GM10248 (cell line): ENCODE measurements at regions not wholly inside any gene's neighbourhood (a gene's known extent, or its start where the extent isn't known, plus 50 kb on each side); places are given as distances from the start of the nearest gene placed in this dataset.
"Not testable (repeated sequence)": the region's sequence is repeated elsewhere in the genome, so short reads cannot be mapped to it uniquely, and the experiment has no call there.

Experiments used
- CTCF ChIA-PET: fragments of 300-600 bp; sonication (Branson Sonifier 250); formaldehyde crosslinking; extraction: SDS; loops from one replicate; lab custom pipeline; 2021; ENCODE audit warnings: antibody characterized with exemption; lab: Yijun Ruan, JAX
- POLR2A ChIA-PET: fragments of 350-650 bp; sonication (Branson Sonifier 250); formaldehyde crosslinking; extraction: SDS; loops from one replicate; lab custom pipeline; 2020; ENCODE audit warnings: antibody characterized with exemption; lab: Yijun Ruan, JAX
- DNase-seq: peaks from one replicate; pipeline ENCODE4 v3.0.0; 2012; ENCODE audit errors: extremely low spot score
- CTCF ChIP-seq: IDR thresholded peaks from 2 replicates; pipeline ENCODE4 v1.5.1; 2012; ENCODE audit warnings: mild to moderate bottlenecking, low read depth; ENCODE audit errors: extremely low read depth, missing control alignments, control extremely low read depth

GRCh38 chr7:149664176-149664575, 109.2 kb downstream of the ZNF467 start:
- no peak for DNase-seq
- POLR2A ChIA-PET = no interaction called here
- no peak for TF ChIP-seq CTCF
- CTCF ChIA-PET = interaction anchor here (2.1 to 8.4 kb wide), 6 partner anchors 20 to 136 kb away, joined by 6 to 251 read pairs (median 21); no protein-coding TSS in a partner anchor

GRCh38 chr7:149662591-149663095, 110.7 kb downstream of the ZNF467 start:
- ChIA-PET POLR2A (interaction anchor here (1.6 kb wide), 1 partner anchor 79 kb away, joined by 5 read pairs; no protein-coding TSS in a partner anchor), CTCF (interaction anchor here (0.6 to 8.4 kb wide), 39 partner anchors 9 to 209 kb away, joined by 3 to 251 read pairs (median 4); partner anchors contain the start of gene ZNF862)
- peak; percentile 66 for DNase-seq
- TF ChIP-seq CTCF = peak; percentile 63

GRCh38 chr7:149655784-149656183, 117.6 kb downstream of the ZNF467 start:
- TF ChIP-seq CTCF = no peak
- ChIA-PET POLR2A (no interaction called here), CTCF (no interaction called here)
- DNase-seq = no peak

GRCh38 chr7:149654588-149654987, 118.8 kb downstream of the ZNF467 start:
- no peak for DNase-seq
- no peak for TF ChIP-seq CTCF
- POLR2A ChIA-PET = no interaction called here
- CTCF ChIA-PET = interaction anchor here (2.7 kb wide), 1 partner anchor 8 kb away, joined by 10 read pairs; no protein-coding TSS in a partner anchor

GRCh38 chr7:149650190-149650589, 123.2 kb downstream of the ZNF467 start:
- POLR2A ChIA-PET, DNase-seq: not testable (repeated sequence)
- CTCF ChIA-PET = interaction anchor here (1.0 to 1.8 kb wide), 3 partner anchors 13 to 92 kb away, joined by 3 to 13 read pairs (median 7); no protein-coding TSS in a partner anchor

GRCh38 chr7:149644754-149645153, 128.6 kb downstream of the ZNF467 start:
- CTCF ChIA-PET = interaction anchor here (1.1 to 3.4 kb wide), 4 partner anchors 9 to 97 kb away, joined by 3 to 18 read pairs (median 4); no protein-coding TSS in a partner anchor
- POLR2A ChIA-PET = no interaction called here
- no peak for TF ChIP-seq CTCF
- no peak for DNase-seq

GRCh38 chr7:149642589-149642988, 130.8 kb downstream of the ZNF467 start:
- no peak for TF ChIP-seq CTCF
- CTCF ChIA-PET = no interaction called here
- DNase-seq = no peak
- POLR2A ChIA-PET = no interaction called here
